GM23338 (cell line): ENCODE measurements at regions not wholly inside any gene's neighbourhood (a gene's known extent, or its start where the extent isn't known, plus 50 kb on each side); places are given as distances from the start of the nearest gene placed in this dataset.

Experiments used
- CREB1 ChIP-seq: fragments of 250-450 bp; sonication (Bioruptor Pico); IDR thresholded peaks from 2 replicates; pipeline ENCODE4 v1.5.0; 2020; ENCODE audit warnings: low read depth, mild to moderate bottlenecking, moderate library complexity
- EZH2 ChIP-seq: fragments of 200-600 bp; sonication (generic); IDR thresholded peaks from one replicate; pipeline ENCODE4 v1.8.0; 2017; ENCODE audit warnings: antibody characterized with exemption, mild to moderate bottlenecking, low read depth; ENCODE audit not compliant: unreplicated experiment
- EZH2phosphoT487 ChIP-seq: fragments of 200-600 bp; sonication (generic); IDR thresholded peaks from one replicate; pipeline ENCODE4 v1.8.1; 2018; ENCODE audit warnings: antibody characterized with exemption; ENCODE audit not compliant: unreplicated experiment
- POLR2AphosphoS5 ChIP-seq: IDR thresholded peaks from 2 replicates; pipeline ENCODE4 v1.6.1; 2016; ENCODE audit warnings: antibody characterized with exemption, low read depth
- ZNF114 ChIP-seq: fragments of 250-450 bp; sonication (Bioruptor Pico); IDR thresholded peaks from 2 replicates; pipeline ENCODE4 v1.5.0; 2020; ENCODE audit warnings: mild to moderate bottlenecking, moderate library complexity
- TF ChIP-seq, protein P1 (sequence below), 2 experiments: fragments of 200-600 bp in 1 of 2; sonication (generic) in 1 of 2; conservative IDR thresholded peaks; 2 replicates each; pipeline versions ENCODE4 v1.5.1 to v1.6.1; 2016 to 2017; ENCODE audit warnings: antibody characterized with exemption in 2 of 2, low read depth in 2 of 2, mild to moderate bottlenecking in 2 of 2, moderate library complexity in 1 of 2
- TF ChIP-seq, protein P2 (sequence below): IDR thresholded peaks from one replicate; pipeline ENCODE4 v1.6.1; 2018; ENCODE audit warnings: antibody characterized with exemption; ENCODE audit not compliant: unreplicated experiment

DNA sequence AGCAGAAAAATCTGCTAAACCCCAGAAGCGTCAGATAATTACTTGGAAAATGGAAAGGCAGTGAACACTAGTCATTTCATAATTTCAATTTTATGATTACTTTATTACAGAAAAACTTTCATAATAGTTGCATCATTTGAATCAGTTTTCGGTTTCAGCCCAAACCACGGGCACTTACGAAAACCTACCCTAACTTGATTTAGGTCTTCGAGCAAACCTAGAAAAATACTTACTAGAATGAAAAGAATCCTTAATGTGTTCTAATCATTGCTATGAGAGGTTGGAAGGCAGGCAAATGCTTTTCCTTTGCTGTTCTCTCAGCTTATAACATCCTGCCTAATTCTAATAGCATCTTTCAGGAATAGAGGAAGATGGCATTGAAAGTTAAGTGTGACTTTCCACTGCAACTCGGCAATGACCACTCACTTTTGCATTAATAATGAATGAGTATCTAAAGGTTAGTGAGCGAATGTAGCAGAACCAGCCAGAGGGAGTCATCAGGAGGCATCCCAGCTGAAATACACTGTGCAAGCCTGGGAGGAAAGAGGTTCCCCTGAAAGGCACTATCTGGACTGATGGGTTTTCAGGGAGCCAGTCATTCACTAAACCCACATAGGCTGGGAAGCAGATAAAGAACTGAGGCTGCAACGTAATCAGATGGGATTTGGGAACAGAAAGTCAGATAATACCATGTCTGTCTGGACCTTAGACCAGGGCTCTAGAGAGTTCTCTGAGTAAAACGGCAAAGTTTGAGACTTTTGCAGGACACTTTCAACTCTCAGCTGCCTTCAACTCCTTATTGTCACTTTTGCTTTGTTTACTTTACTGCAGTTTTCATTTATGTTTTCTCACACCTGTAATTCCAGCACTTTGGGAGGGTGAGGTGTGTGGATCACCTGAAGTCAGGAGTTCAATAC, 520.8 kb downstream of the RNF144A start:
- TF ChIP-seq, protein P1, sequence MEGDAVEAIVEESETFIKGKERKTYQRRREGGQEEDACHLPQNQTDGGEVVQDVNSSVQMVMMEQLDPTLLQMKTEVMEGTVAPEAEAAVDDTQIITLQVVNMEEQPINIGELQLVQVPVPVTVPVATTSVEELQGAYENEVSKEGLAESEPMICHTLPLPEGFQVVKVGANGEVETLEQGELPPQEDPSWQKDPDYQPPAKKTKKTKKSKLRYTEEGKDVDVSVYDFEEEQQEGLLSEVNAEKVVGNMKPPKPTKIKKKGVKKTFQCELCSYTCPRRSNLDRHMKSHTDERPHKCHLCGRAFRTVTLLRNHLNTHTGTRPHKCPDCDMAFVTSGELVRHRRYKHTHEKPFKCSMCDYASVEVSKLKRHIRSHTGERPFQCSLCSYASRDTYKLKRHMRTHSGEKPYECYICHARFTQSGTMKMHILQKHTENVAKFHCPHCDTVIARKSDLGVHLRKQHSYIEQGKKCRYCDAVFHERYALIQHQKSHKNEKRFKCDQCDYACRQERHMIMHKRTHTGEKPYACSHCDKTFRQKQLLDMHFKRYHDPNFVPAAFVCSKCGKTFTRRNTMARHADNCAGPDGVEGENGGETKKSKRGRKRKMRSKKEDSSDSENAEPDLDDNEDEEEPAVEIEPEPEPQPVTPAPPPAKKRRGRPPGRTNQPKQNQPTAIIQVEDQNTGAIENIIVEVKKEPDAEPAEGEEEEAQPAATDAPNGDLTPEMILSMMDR (conservative IDR thresholded peaks at IDR 0.05; ENCODE audit: low read depth in 2 of 2), result no peak
- TF ChIP-seq, protein P2, sequence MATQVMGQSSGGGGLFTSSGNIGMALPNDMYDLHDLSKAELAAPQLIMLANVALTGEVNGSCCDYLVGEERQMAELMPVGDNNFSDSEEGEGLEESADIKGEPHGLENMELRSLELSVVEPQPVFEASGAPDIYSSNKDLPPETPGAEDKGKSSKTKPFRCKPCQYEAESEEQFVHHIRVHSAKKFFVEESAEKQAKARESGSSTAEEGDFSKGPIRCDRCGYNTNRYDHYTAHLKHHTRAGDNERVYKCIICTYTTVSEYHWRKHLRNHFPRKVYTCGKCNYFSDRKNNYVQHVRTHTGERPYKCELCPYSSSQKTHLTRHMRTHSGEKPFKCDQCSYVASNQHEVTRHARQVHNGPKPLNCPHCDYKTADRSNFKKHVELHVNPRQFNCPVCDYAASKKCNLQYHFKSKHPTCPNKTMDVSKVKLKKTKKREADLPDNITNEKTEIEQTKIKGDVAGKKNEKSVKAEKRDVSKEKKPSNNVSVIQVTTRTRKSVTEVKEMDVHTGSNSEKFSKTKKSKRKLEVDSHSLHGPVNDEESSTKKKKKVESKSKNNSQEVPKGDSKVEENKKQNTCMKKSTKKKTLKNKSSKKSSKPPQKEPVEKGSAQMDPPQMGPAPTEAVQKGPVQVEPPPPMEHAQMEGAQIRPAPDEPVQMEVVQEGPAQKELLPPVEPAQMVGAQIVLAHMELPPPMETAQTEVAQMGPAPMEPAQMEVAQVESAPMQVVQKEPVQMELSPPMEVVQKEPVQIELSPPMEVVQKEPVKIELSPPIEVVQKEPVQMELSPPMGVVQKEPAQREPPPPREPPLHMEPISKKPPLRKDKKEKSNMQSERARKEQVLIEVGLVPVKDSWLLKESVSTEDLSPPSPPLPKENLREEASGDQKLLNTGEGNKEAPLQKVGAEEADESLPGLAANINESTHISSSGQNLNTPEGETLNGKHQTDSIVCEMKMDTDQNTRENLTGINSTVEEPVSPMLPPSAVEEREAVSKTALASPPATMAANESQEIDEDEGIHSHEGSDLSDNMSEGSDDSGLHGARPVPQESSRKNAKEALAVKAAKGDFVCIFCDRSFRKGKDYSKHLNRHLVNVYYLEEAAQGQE, result no peak
- no peak for TF ChIP-seq POLR2AphosphoS5
- TF ChIP-seq EZH2, result no peak
- TF ChIP-seq CREB1 (CRISPR knock-in tag), result no peak
- no peak for TF ChIP-seq EZH2phosphoT487
- no peak for TF ChIP-seq ZNF114 (CRISPR knock-in tag)
